ENCODE measurements at regions not wholly inside any gene's neighbourhood (a gene's known extent, or its start where the extent isn't known, plus 50 kb on each side); places are given as distances from the start of the nearest gene placed in this dataset.
"Not testable (repeated sequence)": the region's sequence is repeated elsewhere in the genome, so short reads cannot be mapped to it uniquely, and the experiment has no call there.

- no peak for DNase-seq (ENCODE audit: low read depth)
These were observed 51.3 kb upstream of the SUB1 start for GRCh38 chr5:32534041-32534440.

- DNase-seq (ENCODE audit: low read depth) = peak; percentile 80
These were observed 53.4 kb upstream of the SUB1 start for GRCh38 chr5:32531885-32532520.

- DNase-seq (ENCODE audit: low read depth) = not testable (repeated sequence)
These were observed 58.0 kb upstream of the SUB1 start for GRCh38 chr5:32527321-32527720.

DNA sequence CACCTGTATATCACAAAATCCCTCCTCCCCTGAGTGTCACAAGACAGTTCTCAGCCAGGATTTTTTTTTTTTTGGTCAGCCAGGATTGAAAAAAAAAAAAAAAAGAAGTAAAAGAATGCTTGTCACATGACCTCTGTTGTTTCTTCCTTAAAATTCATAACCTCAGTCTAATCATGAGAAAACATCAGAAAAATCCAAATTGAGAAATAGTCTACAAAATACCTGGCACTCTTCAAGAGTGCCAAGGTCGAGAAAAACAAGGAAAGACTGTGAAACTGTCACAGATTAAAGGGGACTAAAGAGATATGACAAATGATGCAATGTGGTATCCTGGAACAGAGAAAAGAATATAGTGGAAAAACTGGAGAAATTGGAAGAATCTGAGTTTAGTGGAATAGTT, 58.5 kb upstream of the SUB1 start:
- DNase-seq (ENCODE audit: low read depth) = no peak

- no peak for DNase-seq (ENCODE audit: low read depth)
These were observed 61.7 kb upstream of the SUB1 start for GRCh38 chr5:32523625-32524024.

GRCh38 chr5:32522429-32523143, 62.8 kb upstream of the SUB1 start:
- DNase-seq (ENCODE audit: low read depth) = peak; percentile 95

DNA sequence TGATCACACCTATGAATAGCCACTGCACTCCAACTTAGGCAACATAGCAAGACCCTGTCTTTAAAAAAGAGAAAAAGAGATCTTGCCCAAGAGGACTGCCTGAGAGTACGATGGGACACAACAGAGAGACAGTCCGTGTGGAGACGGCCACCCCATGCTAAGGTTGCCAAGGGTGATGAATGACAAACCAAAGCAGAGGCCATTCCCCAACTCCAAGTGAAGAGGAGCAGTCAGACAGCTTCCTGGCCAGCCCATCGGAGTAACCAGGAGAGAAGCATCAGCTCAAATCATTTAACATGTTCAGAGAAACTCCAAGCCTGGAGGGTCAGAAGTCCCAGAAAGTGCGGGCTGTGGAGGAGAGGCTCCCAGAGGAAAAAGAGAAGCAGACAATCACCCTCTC, 63.9 kb upstream of the SUB1 start:
- no peak for DNase-seq (ENCODE audit: low read depth)

DNA sequence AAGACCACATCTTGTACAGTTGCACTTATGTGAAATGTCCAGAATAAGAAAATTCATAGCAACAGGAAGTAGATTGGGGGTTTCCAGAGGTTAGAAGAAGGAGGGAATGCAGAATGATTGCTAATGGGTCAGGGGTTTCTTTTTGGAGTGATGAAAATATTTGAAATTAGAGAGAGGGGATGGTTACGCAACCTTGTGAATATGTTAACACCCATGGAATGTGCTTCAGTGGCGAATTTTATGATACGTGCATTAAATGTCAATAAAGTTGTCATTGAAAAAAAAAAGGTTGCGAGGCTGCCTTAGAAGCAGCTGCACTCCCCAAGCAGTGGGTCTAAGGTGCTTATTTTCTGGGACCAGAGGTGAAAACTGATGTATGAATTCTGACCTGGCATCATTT, 64.4 kb upstream of the SUB1 start:
- no peak for DNase-seq (ENCODE audit: low read depth)

- no peak for DNase-seq (ENCODE audit: low read depth)
These were observed 65.0 kb upstream of the SUB1 start for GRCh38 chr5:32520356-32520755.

DNA sequence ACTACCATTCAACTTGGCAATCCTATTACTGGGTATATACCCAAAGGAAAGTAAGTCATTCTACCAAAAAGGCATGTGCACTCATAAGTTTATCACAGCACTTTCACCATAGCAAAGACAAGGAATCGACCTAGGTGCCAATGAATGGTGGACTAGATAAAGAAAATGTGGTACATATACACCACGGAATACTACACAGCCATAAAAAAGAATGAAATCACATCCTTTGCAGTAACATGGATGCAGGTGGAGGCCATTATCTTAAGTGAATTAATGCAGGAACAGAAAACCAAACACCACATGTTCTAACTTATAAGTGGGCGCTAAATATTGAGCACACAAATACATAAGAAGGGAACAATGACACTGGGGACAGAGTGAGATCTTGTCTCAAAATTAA, 65.8 kb upstream of the SUB1 start:
- no peak for DNase-seq (ENCODE audit: low read depth)

- DNase-seq (ENCODE audit: low read depth) = no peak
These were observed 70.3 kb upstream of the ZFR start for GRCh38 chr5:32514806-32515205.

- no peak for DNase-seq (ENCODE audit: low read depth)
These were observed 68.4 kb upstream of the ZFR start for GRCh38 chr5:32512926-32513325.

- DNase-seq (ENCODE audit: low read depth) = no peak
These were observed 67.3 kb upstream of the ZFR start for GRCh38 chr5:32511776-32512374.

GRCh38 chr5:32510860-32511259, 66.3 kb upstream of the ZFR start:
- DNase-seq (ENCODE audit: low read depth) = no peak

- DNase-seq (ENCODE audit: low read depth) = no peak
These were observed 64.6 kb upstream of the ZFR start for GRCh38 chr5:32508806-32509805.

DNA sequence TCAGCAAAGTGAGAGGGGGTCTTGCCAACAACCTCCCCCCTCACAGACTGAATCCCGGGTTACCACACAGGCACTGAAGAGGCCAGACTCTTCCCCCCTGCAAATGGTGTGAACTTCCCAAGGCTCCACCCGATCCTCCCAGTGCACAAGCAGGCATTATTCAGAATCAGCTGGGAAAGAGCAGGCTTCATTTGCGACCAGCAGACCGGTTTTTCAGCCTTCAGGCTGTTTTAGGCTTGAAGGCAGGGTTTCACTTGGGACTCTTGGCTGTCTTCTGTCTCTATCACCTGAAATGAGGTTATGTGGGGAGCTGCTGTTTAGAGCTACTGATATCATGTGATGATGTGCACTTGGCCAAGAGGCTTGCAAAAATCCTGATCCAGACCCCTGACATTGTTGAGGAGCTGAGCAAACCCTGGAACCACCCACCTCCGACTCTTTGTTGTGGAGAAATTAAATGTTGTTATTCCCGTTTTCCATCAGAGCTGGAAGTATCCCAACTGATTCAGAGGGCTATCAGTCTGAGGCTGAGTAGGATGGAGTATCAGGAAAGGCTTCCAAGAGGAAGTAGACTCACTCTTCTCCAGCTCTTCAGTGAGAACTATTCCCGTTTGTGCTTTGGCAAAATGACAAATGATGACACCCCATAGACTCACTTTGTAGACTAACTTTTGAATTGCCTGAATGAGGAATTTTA, 63.3 kb upstream of the ZFR start:
- DNase-seq (ENCODE audit: low read depth) = peak; percentile 91

DNA sequence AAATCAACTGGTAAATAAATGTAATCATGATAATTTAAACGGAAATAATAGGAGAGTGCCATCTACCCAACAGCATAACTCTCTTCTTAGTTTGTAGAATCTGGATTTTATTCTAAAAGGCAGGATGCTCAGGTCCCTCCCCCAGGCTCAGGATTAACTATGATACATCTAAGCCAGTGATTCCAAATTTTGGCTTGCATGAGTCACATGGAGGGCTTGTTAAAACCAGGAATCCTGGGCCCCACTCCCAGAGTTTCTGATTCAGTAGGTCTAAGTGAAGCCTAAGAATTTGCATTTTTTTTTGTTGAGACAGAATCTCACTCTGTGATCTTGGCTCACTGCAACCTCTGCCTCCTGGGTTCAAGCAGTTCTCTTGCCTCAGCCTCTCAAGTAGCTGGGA, 62.3 kb upstream of the ZFR start:
- DNase-seq (ENCODE audit: low read depth) = peak; percentile 77

DNA sequence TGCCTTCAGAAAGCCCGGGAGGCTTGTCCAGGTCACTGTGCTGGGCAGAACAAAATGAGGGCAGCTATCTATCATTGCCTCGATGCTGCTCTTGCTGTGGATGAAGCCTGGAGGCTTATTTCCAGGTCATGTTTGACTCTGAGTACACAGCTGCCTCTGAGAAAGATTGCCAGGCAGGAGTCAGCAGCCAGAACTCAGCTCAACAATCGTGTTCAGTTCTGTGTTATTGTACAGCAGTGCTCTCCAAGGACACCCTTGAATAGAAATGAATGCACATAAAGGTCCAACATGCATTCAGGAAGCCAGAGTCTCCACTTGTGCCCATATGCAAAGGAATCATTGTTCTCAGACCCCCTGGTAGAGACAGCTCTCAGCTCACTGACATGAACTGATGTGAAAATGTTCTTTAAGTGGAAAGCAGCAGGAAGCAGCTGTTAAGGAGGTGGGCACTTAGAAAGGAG, 61.7 kb upstream of the ZFR start:
- no peak for DNase-seq (ENCODE audit: low read depth)

DNA sequence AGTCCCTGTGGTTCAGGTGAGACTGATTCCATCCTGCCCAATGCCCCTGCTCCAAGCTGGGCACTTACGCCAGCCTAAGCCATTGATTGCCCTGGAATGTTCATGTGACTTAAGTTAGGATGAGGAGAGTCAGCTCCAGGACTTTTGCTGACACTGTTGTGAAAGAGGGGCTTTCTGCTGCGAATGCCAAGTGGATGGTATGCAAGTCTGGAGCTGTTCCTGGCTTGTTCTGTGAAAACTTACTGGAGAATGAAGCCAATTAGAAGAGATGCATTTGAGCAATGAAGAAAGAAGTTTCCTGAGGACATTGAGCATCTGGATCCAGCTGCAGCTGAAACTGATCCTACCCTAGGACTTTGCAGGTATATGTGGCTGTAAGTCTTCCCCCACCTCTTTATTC, 61.2 kb upstream of the ZFR start:
- no peak for DNase-seq (ENCODE audit: low read depth)

DNA sequence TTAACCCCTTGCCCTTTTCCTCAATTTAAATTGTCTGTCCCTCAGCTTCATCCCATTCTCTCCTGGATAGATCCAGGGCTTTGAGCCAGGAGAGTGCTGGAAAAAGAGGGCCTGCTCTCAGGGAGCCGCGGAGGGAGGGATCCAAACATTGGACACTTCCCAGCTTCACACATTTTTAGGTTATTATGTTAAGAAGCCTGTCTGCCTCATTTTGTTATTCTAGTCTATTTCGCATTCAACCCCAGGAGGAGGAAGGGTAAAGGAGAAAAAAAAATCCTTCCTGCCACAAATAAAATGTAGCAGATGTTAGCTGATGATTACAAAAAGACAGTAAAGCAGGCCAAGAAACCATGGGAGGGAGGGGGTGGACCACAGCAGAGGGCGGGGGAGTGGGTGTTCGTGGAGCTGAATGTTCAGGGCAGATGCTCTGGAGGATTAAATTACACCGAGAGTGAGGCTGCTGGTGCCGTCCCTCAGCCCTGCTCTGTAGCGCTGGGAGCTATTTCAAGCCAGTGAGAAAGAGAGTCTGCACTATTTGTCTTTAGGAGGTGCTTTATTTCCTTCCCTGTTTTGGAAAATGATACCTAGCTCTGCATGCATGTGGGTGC, 60.6 kb upstream of the ZFR start:
- peak; percentile 52 for DNase-seq (ENCODE audit: low read depth)
